ENCODE measurements at regions not wholly inside any gene's neighbourhood (a gene's known extent, or its start where the extent isn't known, plus 50 kb on each side); places are given as distances from the start of the nearest gene placed in this dataset.

- no peak for DNase-seq
Observed at GRCh38 chr17:77366206-77366557, 225.4 kb downstream of the SEC14L1 start.

GRCh38 chr17:77366558-77367245 is 225.9 kb downstream of the SEC14L1 start:
- DNase-seq: no peak

- no peak for DNase-seq
Observed at GRCh38 chr17:77369544-77369971, 228.8 kb downstream of the SEC14L1 start.

GRCh38 chr17:77370586-77370985 is 229.8 kb downstream of the SEC14L1 start:
- no peak for DNase-seq

GRCh38 chr17:77371117-77371887 is 230.5 kb downstream of the SEC14L1 start:
- no peak for DNase-seq

- no peak for DNase-seq
Observed at GRCh38 chr17:77371888-77372443, 231.2 kb downstream of the SEC14L1 start.

- DNase-seq: peak; percentile 19
Observed at GRCh38 chr17:77372444-77373298, 231.9 kb downstream of the SEC14L1 start.

- no peak for DNase-seq
Observed at GRCh38 chr17:77373299-77374169, 232.8 kb downstream of the SEC14L1 start.

GRCh38 chr17:77374170-77374936 is 233.6 kb downstream of the SEC14L1 start:
- peak; percentile 65 for DNase-seq

- DNase-seq: no peak
Observed at GRCh38 chr17:77375108-77375916, 234.5 kb downstream of the SEC14L1 start.

- DNase-seq: no peak
Observed at GRCh38 chr17:77375917-77376651, 235.3 kb downstream of the SEC14L1 start.

GRCh38 chr17:77376795-77377709 is 236.3 kb downstream of the SEC14L1 start:
- no peak for DNase-seq

- DNase-seq: no peak
Observed at GRCh38 chr17:77377710-77378235, 237.0 kb downstream of the SEC14L1 start.

GRCh38 chr17:77378318-77379064 is 237.7 kb downstream of the SEC14L1 start:
- DNase-seq: no peak

- no peak for DNase-seq
Observed at GRCh38 chr17:77379065-77379428, 238.3 kb downstream of the SEC14L1 start.

GRCh38 chr17:77379832-77380231 is 239.1 kb downstream of the SEC14L1 start:
- no peak for DNase-seq

GRCh38 chr17:77380395-77381184 is 239.8 kb downstream of the SEC14L1 start:
- no peak for DNase-seq

All from NCI-H526 treated with DMSO at 0.1 percent for 48 hours (cell line).